ENCODE measurements at regions not wholly inside any gene's neighbourhood (a gene's known extent, or its start where the extent isn't known, plus 50 kb on each side); places are given as distances from the start of the nearest gene placed in this dataset.

DNA sequence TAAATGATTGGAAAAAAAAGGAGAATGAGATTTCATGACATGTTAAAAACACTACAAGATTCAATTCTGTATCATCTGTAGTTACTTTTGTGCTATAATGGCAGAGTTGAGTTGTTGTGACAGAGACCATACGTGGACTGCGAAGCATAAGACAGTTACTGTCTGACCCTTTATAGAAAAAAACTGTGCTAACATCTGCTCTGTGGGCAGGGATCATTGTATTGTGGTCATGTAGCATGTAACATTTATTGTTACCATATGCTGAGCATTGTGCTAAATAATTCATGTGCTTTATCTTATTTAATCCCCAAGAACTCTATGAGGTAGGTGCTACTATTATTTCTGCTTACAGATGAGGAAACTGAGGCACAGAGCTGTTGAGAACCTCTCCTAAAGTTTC lies 147.3 kb upstream of the HMHB1 start:
- no peak for TF ChIP-seq EZH2 (IDR thresholded peaks at IDR 0.05; ENCODE audit: low read length, missing control alignments)
- TF ChIP-seq CTCF (conservative IDR thresholded peaks at IDR 0.05 in 1 of 2, IDR thresholded peaks at IDR 0.05 in 1 of 2; ENCODE audit: low read depth in 1 of 2, low read length in 2 of 2), result no peak
- Histone ChIP-seq H3K4me3 (replicated peaks in 1 of 4; ENCODE audit: control extremely low read depth in 1 of 4, insufficient read depth in 1 of 4, low read depth in 3 of 4, low read length in 4 of 4) (no peak overlapping the region), H2AFZ (ENCODE audit: low read length) (no peak overlapping the region), H3K36me3 (ENCODE audit: control insufficient read depth, insufficient read depth, low read length) (no peaks in the 10 kb centered on the region), H3K4me2 (ENCODE audit: extremely low read depth, insufficient read depth, low read length) (no peak overlapping the region), H3K27ac (ENCODE audit: insufficient read depth, low read length) (no peak overlapping the region), H3K9me3 (ENCODE audit: control insufficient read depth, insufficient read depth, low read depth, low read length) (no peaks in the 10 kb centered on the region), H3K4me1 (ENCODE audit: control insufficient read depth, extremely low read depth, insufficient read depth, low read length) (no peaks in the 10 kb centered on the region), H4K20me1 (ENCODE audit: control insufficient read depth, extremely low read depth, insufficient read depth, low read length) (no peaks in the 10 kb centered on the region), H3K27me3 (ENCODE audit: control insufficient read depth, insufficient read depth, low read length) (no peaks in the 10 kb centered on the region), H3K79me2 (ENCODE audit: control insufficient read depth, insufficient read depth, low read length) (no peaks in the 10 kb centered on the region), H3K9ac (ENCODE audit: insufficient read depth, low read length) (no peak overlapping the region)
- no peak for DNase-seq (ENCODE audit: low read depth in 2 of 2)

DNA sequence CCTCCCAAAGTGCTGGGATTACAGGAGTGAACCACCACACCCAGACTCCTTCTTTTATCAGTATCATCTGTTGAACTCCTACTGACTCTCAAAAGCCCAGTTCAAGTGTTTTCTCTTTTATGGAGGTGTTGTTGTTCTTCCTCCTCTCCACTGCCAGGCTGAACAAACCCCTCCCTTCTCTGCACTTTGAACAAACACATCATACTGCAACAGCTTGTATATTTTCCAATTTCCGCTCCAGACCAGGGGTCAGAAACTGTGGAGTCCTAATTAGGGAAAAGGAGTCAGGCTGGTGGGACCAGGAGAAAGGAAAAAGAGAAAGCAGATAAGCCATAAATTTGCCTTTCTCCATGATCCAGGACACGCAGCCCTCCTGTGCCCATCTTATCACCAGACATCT lies 148.1 kb upstream of the HMHB1 start:
- TF ChIP-seq CTCF (conservative IDR thresholded peaks at IDR 0.05 in 1 of 2, IDR thresholded peaks at IDR 0.05 in 1 of 2; ENCODE audit: low read depth in 1 of 2, low read length in 2 of 2) (no peak), EZH2 (IDR thresholded peaks at IDR 0.05; ENCODE audit: low read length, missing control alignments) (no peak)

DNA sequence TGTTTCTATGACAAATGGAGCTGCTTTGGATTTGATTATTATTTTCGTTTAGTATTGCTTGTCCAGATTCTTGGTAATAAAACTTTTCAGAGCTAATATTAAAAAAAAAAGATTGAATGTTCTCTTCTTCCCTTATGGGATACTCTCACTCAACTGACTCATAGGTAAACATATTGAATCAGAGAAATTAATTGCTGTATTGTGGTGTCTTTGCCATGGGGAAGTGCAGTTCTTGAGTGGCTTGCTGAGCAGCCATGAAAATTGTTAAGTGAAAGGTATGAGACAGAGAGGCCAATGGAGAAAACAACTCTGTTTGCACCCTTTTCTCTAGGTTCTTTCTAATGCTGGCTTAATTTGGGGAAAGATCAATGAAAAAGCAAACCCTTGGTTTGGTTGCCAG lies 149.9 kb upstream of the HMHB1 start:
- Histone ChIP-seq H3K36me3 (ENCODE audit: control insufficient read depth, insufficient read depth, low read length) (no peaks in the 10 kb centered on the region), H3K27me3 (ENCODE audit: control insufficient read depth, insufficient read depth, low read length) (no peaks in the 10 kb centered on the region), H3K4me1 (ENCODE audit: control insufficient read depth, extremely low read depth, insufficient read depth, low read length) (no peaks in the 10 kb centered on the region), H3K79me2 (ENCODE audit: control insufficient read depth, insufficient read depth, low read length) (no peaks in the 10 kb centered on the region), H4K20me1 (ENCODE audit: control insufficient read depth, extremely low read depth, insufficient read depth, low read length) (no peaks in the 10 kb centered on the region), H3K9ac (ENCODE audit: insufficient read depth, low read length) (no peak overlapping the region), H3K4me3 (replicated peaks in 1 of 4; ENCODE audit: control extremely low read depth in 1 of 4, insufficient read depth in 1 of 4, low read depth in 3 of 4, low read length in 4 of 4) (no peak overlapping the region), H3K9me3 (ENCODE audit: control insufficient read depth, insufficient read depth, low read depth, low read length) (no peaks in the 10 kb centered on the region), H2AFZ (ENCODE audit: low read length) (no peak overlapping the region), H3K27ac (ENCODE audit: insufficient read depth, low read length) (no peak overlapping the region), H3K4me2 (ENCODE audit: extremely low read depth, insufficient read depth, low read length) (no peak overlapping the region)
- DNase-seq (ENCODE audit: low read depth in 2 of 2), result no peak
- no peak for TF ChIP-seq EZH2 (IDR thresholded peaks at IDR 0.05; ENCODE audit: low read length, missing control alignments)
- no peak for TF ChIP-seq CTCF (conservative IDR thresholded peaks at IDR 0.05 in 1 of 2, IDR thresholded peaks at IDR 0.05 in 1 of 2; ENCODE audit: low read depth in 1 of 2, low read length in 2 of 2)

More for the DNA sequence above, 148.1 kb upstream of the HMHB1 start:
- no peaks in the 10 kb centered on the region for H3K9me3 ChIP-seq (ENCODE audit: control insufficient read depth, insufficient read depth, low read depth, low read length)
- no peak overlapping the region for H3K9ac ChIP-seq (ENCODE audit: insufficient read depth, low read length)
- no peak for DNase-seq (ENCODE audit: low read depth in 2 of 2)
- H4K20me1 ChIP-seq (ENCODE audit: control insufficient read depth, extremely low read depth, insufficient read depth, low read length), result no peaks in the 10 kb centered on the region
- H3K79me2 ChIP-seq (ENCODE audit: control insufficient read depth, insufficient read depth, low read length), result no peaks in the 10 kb centered on the region
- H3K4me3 ChIP-seq (replicated peaks in 1 of 4; ENCODE audit: control extremely low read depth in 1 of 4, insufficient read depth in 1 of 4, low read depth in 3 of 4, low read length in 4 of 4), result no peak overlapping the region
- H2AFZ ChIP-seq (ENCODE audit: low read length), result no peak overlapping the region
- no peaks in the 10 kb centered on the region for H3K4me1 ChIP-seq (ENCODE audit: control insufficient read depth, extremely low read depth, insufficient read depth, low read length)
- no peaks in the 10 kb centered on the region for H3K36me3 ChIP-seq (ENCODE audit: control insufficient read depth, insufficient read depth, low read length)
- H3K27me3 ChIP-seq (ENCODE audit: control insufficient read depth, insufficient read depth, low read length), result no peaks in the 10 kb centered on the region
- no peak overlapping the region for H3K4me2 ChIP-seq (ENCODE audit: extremely low read depth, insufficient read depth, low read length)
- H3K27ac ChIP-seq (ENCODE audit: insufficient read depth, low read length), result no peak overlapping the region

Measured in fibroblast of lung (primary cell).